Lung microvascular endothelial cell (primary cell): ENCODE measurements at regions not wholly inside any gene's neighbourhood (a gene's known extent, or its start where the extent isn't known, plus 50 kb on each side); places are given as distances from the start of the nearest gene placed in this dataset.

ENCODE experiments used
- DNase-seq, 2 donors: peaks; one replicate each; pipeline versions ENCODE4 v3.0.0 to v3.0.0-alpha.2; 2010; ENCODE audit warnings: low read depth in 2 of 2

DNA sequence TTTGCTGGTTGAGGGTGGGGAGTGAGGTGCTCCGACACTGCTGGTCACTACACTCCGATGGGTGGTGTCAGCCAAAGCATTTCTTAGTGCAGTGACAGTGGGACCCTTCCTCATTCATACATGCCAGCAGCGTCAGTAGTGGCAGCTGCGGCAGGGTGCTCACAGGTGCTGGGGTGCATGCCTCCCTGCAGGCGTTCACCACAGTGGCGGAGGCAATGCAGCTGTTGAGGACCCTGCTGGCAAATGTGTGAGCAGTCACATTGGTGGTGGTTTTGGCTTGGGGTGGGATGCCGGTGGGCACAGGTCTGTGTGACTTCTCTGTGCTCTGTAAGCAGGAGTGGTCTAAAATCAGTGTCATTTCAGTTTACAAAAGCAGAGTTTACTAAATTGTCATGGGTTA is 464.6 kb downstream of the FUT8 start:
- DNase-seq = no peak

DNA sequence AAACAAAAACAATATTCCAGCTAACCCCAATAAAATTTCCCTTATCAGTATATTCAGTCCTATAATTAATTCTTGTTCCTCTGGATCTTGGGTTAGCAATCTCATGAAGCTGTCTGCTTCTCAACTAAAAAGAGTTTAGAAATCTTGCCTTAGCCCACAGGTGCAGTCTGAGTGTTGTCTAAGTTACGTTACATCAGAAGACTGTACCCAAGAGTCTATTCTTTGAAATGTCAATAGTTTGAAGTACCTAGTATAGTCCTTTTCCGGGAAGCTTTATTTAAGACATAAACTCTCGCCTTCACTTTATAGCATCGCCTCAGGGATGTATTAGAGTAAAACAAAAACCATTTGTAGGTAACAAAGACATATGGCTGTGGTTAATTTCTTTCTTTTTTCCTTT is 465.1 kb downstream of the FUT8 start:
- no peak for DNase-seq

DNA sequence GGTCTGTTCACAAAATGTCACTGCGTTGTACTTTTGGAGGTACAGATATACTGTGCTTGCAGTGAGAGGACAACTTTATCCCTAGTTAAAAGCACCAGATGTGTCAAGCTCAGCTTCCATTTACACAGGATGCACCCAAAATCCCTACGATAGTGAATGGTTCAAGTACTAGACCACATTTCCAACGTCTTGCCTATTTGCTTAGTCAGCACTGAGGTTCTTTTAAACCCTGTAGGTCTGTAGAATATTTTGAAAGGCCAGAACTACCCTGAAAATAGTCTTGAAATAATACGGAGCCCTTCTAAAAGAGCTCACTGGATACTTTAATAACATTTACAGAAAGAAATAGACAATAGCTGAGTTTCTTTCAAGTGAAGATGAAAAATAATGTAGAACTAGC is 466.1 kb downstream of the FUT8 start:
- DNase-seq = no peak

DNA sequence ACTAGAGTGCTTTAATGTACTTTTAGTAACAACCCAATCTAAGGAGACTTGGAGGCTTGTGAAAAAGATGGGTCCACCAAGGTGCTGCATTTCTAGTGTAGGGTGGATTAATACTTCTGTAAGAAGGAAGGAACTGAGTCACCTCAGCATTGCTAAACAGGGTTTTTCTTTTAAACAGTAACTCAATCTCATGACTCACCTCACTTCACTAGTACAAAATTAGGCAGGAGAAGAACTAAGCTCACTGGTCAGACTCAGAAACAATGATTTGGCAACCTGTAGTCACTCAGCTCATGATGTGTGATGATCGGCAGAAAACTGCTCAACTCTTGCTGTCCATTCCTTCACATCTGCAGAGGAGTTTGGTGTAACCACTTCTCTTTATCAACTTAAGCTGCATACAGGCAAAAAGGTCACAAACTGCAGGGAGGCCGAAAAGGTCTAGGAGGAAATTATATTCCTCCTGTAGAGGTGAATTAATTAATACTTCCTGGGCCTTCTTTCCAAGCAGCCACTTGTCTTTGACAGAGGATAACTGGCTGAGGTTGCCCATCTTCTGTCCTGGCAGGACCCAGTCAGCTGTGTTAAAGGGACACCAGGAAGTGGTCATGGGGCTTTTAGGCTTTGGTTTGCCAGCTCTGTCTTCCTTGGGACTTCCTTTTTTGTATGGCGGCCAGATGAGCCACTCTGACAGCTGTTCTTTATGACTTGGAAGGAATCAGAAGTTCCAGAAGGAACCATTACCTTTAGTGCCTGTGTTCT is 466.9 kb downstream of the FUT8 start:
- DNase-seq = peak in 1 of 2 donors; percentile 84

DNA sequence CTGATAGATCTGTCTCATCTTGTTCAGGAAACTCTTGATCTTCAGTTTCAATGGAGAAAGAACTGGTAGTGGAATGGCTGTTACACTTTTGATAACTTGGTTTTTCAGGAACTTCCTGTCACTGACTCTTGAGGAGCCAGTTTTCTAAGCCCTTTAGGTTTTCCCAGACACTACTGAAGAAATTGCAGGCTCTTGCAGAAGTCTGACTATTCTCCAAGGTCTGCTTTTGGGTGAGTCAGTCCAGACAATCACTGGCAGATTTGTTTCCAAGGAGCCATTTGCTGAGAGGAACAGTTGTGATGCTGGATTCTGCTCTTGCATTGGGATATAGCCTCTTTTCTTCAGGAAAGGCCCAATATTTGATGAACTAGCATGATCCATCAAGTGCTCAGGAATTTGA is 468.0 kb downstream of the FUT8 start:
- no peak for DNase-seq

DNA sequence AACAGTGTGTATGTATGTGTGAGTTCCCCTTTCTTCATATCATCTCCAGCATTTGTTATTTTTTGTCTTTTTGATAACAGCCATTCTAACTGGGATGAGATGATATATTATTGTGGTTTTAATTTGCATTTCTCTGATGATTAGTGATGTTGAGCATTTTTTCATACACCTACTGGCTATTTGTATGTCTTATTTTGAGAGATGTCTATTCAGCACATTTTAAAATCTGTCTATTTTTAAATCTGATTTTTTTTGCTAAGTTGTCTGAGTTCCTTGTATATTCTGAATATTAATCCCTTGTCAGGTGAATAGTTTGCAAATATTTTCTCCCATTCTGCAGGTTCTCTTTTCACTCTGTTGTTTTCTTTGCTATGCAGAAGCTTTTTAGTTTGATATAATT is 469.1 kb downstream of the FUT8 start:
- no peak for DNase-seq

DNA sequence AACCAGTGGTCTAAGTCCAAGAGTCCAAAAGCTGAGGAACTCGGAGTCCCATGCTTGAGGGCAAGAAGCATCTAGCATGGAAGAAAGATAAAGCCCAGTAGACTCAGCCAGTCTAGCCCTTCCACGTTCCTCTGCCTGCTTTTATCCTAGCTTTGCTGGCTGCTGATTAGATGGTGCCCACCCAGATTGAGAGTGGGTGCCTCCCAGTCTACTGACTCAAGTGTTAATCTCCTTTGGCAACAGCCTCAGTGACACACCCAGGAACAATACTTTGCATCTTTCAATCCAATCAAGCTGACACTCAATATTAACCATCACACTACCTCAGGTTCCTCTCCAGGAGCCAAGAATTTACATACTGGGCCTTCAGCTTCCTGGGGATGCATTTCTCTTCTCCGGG is 476.1 kb downstream of the FUT8 start:
- no peak for DNase-seq

DNA sequence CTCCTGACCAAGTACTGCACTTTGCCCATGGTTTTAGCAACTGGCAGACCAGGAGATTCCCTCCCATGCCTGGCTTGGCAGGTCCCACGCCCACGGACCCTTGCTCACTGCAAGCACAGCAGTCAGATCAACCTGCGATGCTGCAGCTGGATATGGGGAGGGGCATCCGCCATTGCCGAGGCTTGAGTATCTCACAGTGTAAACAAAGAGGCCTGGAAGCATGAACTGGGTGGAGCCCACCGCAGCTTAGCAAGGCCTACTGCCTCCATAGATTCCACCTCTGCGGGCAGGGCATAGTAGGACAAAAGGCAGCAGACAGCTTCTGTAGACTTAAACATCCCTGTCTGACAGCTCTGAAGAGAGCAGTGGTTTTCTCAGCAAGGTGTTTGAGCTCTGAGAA is 479.8 kb downstream of the FUT8 start:
- no peak for DNase-seq

DNA sequence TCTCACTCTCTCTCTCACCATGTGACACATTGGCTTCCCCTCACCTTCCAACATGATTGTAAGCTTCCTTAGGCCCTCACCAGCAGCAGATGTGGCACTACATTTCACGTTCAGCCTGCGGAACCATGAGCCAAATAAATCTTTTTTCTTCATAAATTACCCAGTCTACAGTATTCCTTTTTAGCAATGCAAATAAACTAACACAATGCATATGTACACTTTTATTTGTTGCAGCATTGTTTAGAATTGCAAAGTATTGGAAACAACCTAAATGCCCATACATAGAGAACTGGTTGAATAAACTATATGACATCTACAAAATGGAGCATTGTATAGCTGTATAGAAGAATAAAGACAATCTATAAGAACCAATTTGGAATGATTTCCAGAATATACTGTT is 487.6 kb downstream of the FUT8 start:
- DNase-seq = no peak

DNA sequence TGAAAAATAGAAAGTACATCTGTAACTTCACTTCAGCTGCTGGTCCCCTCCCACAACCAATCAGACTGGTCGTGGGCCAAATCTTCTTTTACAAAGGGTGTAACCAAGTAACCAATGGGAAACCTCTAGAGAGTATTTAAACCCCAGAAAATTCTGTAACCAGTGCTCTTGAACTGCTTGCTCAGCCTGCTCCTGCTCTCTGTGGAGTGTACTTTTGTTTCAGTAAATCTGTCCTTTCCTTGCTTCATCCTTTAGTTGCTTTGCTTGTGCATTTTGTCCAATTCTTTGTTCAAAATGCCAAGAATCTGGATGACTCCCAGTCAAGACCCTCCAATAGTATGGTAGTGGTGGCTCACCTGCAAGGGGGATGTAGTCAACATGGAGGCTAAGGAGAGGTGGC is 489.1 kb downstream of the FUT8 start:
- DNase-seq = no peak

DNA sequence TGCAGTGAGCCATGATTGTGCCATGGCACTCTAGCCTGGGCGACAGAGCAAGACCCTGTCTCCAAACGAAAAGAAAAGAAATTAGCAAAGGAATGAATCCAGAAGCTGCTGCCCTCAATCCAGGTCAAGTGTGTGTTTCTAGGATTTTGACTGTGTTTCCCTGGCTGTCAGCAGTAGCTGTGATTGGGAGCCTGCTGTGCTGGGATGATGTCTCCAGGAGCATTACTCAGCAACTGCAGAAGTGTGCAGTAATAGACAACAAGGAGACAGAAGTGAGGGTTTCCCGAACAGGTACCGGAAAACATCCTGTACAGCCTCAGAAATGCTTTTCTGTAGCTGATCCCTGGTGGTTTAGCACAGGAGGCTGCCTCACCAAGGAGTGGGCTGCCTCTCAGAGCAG is 492.5 kb downstream of the FUT8 start:
- no peak for DNase-seq

DNA sequence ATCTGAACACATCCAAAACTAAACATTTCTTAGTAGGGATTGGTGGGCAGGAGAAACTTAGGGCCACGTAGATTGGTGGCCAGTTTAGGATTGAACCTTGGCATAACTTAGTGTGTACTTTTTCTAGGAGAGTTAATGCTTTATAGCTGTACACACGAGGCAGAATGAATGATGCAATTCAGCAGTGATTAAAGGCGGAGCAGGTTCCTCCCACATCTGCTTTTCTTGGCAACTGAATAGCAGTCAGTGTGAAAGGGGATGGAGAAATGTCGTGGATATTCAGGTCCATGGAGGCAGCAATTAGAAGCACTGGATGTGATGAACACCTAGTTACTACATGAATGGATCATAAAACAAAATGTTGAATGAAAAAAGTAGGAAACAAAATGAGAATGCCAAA is 493.8 kb downstream of the FUT8 start:
- DNase-seq = no peak

DNA sequence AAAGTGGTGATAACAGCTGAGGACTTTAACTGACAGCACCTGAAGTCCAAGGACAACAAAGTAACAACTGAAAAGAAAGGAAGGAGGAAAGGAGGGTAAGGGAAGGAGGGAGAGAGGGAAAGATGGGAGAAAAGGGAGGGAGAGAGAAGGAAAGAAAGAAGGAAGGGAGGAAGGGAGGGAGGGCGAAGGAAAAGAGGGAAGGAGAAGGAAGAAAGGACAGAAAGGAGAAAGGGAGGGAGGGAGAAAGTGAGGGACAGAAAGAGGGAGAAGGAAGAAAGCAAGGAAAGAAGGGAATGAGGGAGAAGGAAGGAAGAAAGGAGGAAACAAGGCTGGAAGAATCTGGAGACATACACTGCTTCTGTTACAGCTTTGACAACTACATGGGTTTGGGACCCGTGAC is 494.4 kb downstream of the FUT8 start:
- DNase-seq = no peak

DNA sequence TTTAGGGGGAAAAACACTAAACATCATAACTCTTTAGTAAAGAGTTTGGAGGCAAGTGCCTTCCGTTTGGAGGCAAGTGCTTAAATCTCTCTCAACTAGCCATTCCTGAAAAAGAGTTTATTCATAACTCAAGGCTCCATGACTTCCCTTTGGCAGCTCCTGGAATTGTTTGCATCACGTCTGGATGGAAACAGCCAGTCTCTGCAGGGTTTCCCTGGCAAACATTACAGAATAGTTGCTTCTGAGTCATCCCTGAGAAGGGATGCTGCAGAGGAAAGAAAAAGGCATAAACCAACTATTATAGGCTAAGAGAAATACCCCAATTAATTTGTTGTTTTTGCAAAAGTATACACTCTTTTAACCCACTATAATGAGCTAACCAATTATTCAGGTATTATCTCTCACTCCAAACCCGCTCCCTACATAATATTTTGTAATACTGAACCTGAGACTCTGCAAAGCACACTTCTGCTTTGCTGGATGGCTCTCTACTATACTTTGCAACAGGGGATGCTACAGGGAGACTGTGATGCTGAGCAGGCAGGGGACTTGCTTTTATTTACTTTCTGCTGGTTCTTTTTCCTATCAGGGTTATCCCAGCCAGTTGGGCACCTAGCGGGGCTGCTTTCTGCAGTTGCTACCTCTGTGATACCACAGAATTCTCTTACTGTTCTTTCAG is 497.7 kb downstream of the FUT8 start:
- DNase-seq = peak in 1 of 2 donors; percentile 12

DNA sequence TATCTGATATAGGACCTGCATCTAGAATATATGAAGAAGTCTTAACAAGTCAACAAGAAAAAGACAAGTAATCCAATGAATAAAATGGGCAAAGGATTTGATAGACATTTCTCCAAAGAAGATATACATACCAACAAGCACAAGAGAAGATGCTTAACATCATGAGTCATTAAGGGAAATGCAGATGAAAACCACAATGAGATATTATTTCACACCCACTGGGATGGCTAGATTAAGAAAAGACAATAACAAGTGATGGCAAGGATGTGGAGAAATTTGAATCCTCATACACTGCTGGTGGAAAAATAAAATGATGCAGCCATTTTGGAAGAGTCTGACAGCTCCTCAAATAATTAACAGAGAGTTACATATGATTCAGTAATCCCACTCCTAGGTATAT is 502.6 kb downstream of the FUT8 start:
- DNase-seq = no peak

DNA sequence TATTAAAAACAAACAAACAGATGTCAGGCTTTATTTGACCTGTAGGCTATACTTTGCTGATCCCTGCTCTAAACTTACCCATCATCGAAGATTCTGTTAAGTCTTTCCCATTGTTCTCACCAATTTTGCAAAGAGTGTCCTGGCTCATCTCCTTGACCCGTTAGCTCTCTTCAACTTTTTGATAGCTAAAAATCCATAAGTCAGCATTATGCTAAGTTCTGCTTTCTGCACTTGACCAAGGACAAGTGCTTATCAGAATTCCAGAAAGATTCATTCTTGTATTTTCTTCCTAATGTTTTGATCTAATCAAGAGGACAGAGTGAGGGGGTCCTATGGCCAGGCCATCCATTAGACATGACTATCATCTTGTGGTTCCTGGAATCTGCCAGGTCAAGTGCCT is 503.5 kb downstream of the FUT8 start:
- no peak for DNase-seq

DNA sequence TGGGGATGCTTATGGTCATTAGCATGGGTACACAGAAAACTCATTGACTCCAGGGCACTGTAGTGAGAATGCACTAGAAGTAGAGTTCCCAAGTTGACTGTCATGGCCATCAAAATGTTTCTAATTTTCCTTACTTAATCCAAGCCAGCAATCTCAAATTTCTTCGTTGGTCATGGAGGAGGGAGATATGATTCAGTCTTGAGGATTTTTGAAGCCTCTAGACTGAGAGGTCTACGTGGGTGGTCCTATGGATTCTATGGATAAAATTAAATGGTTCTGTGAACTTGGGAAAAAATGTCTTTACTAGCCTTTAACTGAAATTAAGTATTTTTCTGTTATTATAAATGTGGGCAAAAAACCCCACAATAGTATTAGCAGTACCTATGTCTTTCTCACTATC is 508.5 kb downstream of the FUT8 start:
- no peak for DNase-seq

DNA sequence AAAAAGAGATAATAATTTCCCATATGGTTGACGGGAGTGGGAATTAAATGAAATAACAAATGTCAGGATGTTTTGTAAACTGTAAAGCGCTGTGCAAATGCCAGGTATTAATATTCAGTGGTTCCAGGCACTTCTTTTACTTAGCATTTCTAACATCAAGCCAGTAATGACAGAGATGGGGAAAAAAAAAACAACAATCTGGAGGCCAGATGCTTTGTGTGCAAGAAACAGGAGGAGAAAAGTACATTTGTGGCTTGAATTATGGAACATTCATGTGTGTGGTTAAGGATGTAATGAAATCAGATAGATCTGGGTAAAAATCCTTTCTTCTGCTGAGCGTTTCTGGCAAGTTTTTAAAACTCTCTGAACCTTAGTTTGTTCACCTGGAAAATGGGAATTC is 509.6 kb downstream of the FUT8 start:
- DNase-seq = no peak

DNA sequence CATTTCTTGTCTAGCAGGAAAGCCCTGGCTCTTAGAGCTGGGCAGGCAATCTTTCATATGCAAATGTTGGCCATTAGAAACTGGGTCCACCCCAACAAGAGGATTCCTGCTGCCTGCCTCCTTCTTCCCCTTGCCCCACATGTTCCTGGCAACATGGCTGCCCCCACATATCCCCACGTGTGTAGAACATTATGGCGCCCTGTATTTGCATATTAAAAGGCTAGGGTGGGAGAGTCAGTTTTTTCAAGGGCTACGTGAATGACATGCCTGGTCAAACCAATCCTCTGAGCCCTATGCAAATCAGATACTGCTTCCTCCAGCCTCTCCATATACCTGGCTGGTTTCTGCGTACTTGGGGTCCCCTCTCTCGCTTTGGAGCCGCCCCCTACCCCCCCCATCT is 514.0 kb downstream of the FUT8 start:
- no peak for DNase-seq

DNA sequence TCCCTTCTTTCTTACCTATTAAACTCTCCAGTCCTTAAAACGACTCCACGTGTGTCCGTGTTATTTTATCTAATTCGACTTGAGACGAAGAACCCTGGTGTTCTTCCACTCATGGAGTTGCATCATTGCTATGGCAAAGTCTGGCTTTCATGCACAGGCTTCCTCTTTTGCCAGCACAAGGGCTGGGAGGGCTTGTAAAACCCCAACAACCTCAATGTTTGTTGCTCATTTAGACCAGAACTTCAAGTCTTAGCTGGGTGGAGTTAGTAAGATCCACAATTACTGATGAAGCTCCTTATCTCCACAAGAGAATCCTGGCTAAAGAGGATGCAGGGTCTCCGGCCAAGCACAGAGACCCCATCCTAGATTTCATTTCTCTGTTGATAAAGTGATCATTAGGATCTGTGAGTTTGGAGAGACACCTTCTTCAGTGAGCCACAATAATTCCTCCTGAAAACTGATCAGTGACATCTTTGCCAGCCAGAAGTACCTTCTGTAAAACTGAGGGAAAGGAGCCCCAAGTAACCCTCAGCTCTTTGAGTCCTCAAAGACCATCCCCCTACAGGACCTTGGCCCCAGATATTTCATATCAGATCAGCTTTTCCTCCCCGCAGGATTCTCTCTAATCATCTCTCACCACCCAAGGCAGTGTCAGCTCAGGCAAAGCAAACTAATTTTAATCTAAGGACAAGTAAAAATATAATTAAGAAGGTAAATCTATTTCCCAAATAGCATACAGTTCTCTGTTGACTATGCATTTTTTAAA is 514.6 kb downstream of the FUT8 start:
- no peak for DNase-seq

DNA sequence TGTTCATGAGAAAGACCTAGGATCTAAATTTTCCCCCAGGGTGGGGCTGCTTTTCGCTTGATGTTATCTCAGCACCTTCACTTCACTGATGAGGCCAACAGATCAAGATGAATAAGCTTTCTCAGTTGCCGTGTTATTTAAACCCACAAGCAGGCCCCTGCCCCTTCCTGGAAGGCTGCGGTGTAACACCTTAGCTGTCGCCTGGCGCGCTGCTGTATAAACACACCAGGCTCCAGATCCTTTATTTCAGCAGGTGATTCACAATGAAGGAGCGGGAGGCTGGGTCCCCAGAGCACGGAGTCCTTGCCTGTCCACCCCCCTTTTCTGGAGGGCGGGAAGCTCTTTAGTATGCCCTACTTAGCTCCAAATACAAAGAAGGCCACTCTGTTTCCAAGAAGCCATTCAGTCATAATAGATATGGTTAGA is 515.4 kb downstream of the FUT8 start:
- DNase-seq = no peak

DNA sequence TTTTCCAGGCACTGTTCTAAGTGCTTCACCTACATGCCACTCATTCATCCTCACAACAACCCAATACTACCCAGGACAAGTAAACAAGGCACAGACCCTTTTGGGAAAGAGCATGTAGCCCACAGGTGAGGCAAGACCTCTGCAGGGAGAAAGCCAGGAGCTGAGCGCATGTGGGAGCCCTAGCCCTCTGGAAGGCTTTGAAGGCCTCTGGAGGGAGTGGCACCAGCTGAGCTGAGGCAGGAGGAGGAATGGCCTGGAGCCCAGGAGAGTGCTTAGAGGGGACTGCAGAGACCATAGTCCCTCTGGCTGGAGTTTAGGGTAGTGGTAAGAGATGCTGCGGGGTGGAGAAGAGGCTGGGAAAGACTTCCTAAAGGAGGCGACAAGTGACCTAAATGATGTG is 516.5 kb downstream of the FUT8 start:
- DNase-seq = no peak
